Suprapubic skin (tissue), 4 donors: ENCODE measurements at regions not wholly inside any gene's neighbourhood (a gene's known extent, or its start where the extent isn't known, plus 50 kb on each side); places are given as distances from the start of the nearest gene placed in this dataset.

Source experiments
- DNase-seq, 2 donors: peaks; one replicate each; pipeline ENCODE4 v3.0.0-alpha.2; 2019; ENCODE audit warnings: low spot score in 2 of 2
- H3K27ac ChIP-seq: fragments of 200-600 bp; sonication (generic); one replicate; pipeline ENCODE4 v1.5.1; 2019
- H3K27me3 ChIP-seq: fragments of 200-600 bp; sonication (generic); one replicate; pipeline ENCODE4 v1.5.1; 2019
- H3K36me3 ChIP-seq: fragments of 200-600 bp; sonication (generic); one replicate; pipeline ENCODE4 v1.5.1; 2019
- H3K4me1 ChIP-seq: fragments of 200-600 bp; sonication (generic); one replicate; pipeline ENCODE4 v1.5.1; 2019
- H3K4me3 ChIP-seq: fragments of 200-600 bp; sonication (generic); one replicate; pipeline ENCODE4 v1.5.1; 2019; ENCODE audit warnings: mild to moderate bottlenecking
- H3K9me3 ChIP-seq: fragments of 200-600 bp; sonication (generic); one replicate; pipeline ENCODE4 v1.5.1; 2019
- CTCF ChIP-seq, 2 donors: fragments of 200-600 bp in 1 of 2; fragments of 450-650 bp in 1 of 2; sonication (generic) in 1 of 2; IDR thresholded peaks; one replicate each; pipeline ENCODE4 v1.5.1; 2016 to 2019; ENCODE audit warnings: antibody characterized with exemption in 2 of 2, mild to moderate bottlenecking in 1 of 2, moderate library complexity in 1 of 2
- EP300 ChIP-seq: sonication (generic); formaldehyde crosslinking; IDR thresholded peaks from one replicate; pipeline ENCODE4 v1.6.1; 2017; ENCODE audit warnings: antibody characterized with exemption
- POLR2A ChIP-seq, 2 donors: fragments of 450-650 bp; IDR thresholded peaks; one replicate each; pipeline ENCODE4 v1.6.1; 2017; ENCODE audit warnings: antibody characterized with exemption in 2 of 2, mild to moderate bottlenecking in 2 of 2, moderate library complexity in 2 of 2
- POLR2AphosphoS5 ChIP-seq, 3 donors: sonication (generic); formaldehyde crosslinking; IDR thresholded peaks; one replicate each; pipeline ENCODE4 v1.6.1; 2017; ENCODE audit warnings: antibody characterized with exemption in 3 of 3
- WGBS: methylation state at CpG from one replicate; pipeline ENCODE4 v1.1.5; 2018; 5-methylcytosine and 5-hydroxymethylcytosine counted together

GRCh38 chr1:69180358-69180757 lies 387.4 kb upstream of the LRRC7 start:
- TF ChIP-seq CTCF (IDR thresholded peaks at IDR 0.05) (no peak), POLR2A (IDR thresholded peaks at IDR 0.05) (no peak), EP300 (no peak), POLR2AphosphoS5 (IDR thresholded peaks at IDR 0.05) (no peak)
- no peak for DNase-seq
- no peaks in the 10 kb centered on the region for H3K36me3 ChIP-seq
- no peak overlapping the region for H3K4me3 ChIP-seq
- H3K4me1 ChIP-seq: no peaks in the 10 kb centered on the region
- H3K27ac ChIP-seq: no peak overlapping the region
- H3K27me3 ChIP-seq: no peaks in the 10 kb centered on the region
- H3K9me3 ChIP-seq: no peaks in the 10 kb centered on the region

- H3K27me3 ChIP-seq: no peaks in the 10 kb centered on the region
- TF ChIP-seq POLR2AphosphoS5 (IDR thresholded peaks at IDR 0.05) (no peak), EP300 (no peak), POLR2A (IDR thresholded peaks at IDR 0.05) (no peak), CTCF (IDR thresholded peaks at IDR 0.05) (no peak)
- H3K36me3 ChIP-seq: no peaks in the 10 kb centered on the region
- no peaks in the 10 kb centered on the region for H3K9me3 ChIP-seq
- no peak for DNase-seq
- no peak overlapping the region for H3K27ac ChIP-seq
- H3K4me1 ChIP-seq: no peaks in the 10 kb centered on the region
- no peak overlapping the region for H3K4me3 ChIP-seq
Measured at GRCh38 chr1:69185378-69185777, 382.3 kb upstream of the LRRC7 start.

GRCh38 chr1:69191335-69191734 lies 376.4 kb upstream of the LRRC7 start:
- no peaks in the 10 kb centered on the region for H3K9me3 ChIP-seq
- DNase-seq: no peak
- H3K27ac ChIP-seq: no peak overlapping the region
- H3K4me3 ChIP-seq: no peak overlapping the region
- no peaks in the 10 kb centered on the region for H3K36me3 ChIP-seq
- no peaks in the 10 kb centered on the region for H3K27me3 ChIP-seq
- H3K4me1 ChIP-seq: no peaks in the 10 kb centered on the region
- TF ChIP-seq EP300: no peak
- no peak for TF ChIP-seq CTCF (IDR thresholded peaks at IDR 0.05)
- TF ChIP-seq POLR2AphosphoS5 (IDR thresholded peaks at IDR 0.05): no peak
- no peak for TF ChIP-seq POLR2A (IDR thresholded peaks at IDR 0.05)

GRCh38 chr1:69195136-69195535 lies 372.6 kb upstream of the LRRC7 start:
- Histone ChIP-seq H3K4me1 (no peaks in the 10 kb centered on the region), H3K36me3 (no peaks in the 10 kb centered on the region), H3K27ac (no peak overlapping the region), H3K9me3 (no peaks in the 10 kb centered on the region), H3K27me3 (no peaks in the 10 kb centered on the region), H3K4me3 (no peak overlapping the region)
- 79% methylated on average over 2 of the region's 2 CpGs for WGBS
- no peak for DNase-seq
- TF ChIP-seq POLR2A (IDR thresholded peaks at IDR 0.05): no peak
- no peak for TF ChIP-seq EP300
- TF ChIP-seq POLR2AphosphoS5 (IDR thresholded peaks at IDR 0.05): no peak
- no peak for TF ChIP-seq CTCF (IDR thresholded peaks at IDR 0.05)

GRCh38 chr1:69196071-69196470 lies 371.7 kb upstream of the LRRC7 start:
- H3K27me3 ChIP-seq: no peaks in the 10 kb centered on the region
- TF ChIP-seq POLR2A (IDR thresholded peaks at IDR 0.05) (no peak), CTCF (IDR thresholded peaks at IDR 0.05) (no peak), POLR2AphosphoS5 (IDR thresholded peaks at IDR 0.05) (no peak), EP300 (no peak)
- H3K9me3 ChIP-seq: no peaks in the 10 kb centered on the region
- DNase-seq: no peak
- 70% methylated on average over 3 of the region's 3 CpGs for WGBS
- H3K4me3 ChIP-seq: no peak overlapping the region
- no peaks in the 10 kb centered on the region for H3K36me3 ChIP-seq
- no peaks in the 10 kb centered on the region for H3K4me1 ChIP-seq
- no peak overlapping the region for H3K27ac ChIP-seq
